ENCODE measurements at regions not wholly inside any gene's neighbourhood (a gene's known extent, or its start where the extent isn't known, plus 50 kb on each side); places are given as distances from the start of the nearest gene placed in this dataset.
"Not testable (repeated sequence)": the region's sequence is repeated elsewhere in the genome, so short reads cannot be mapped to it uniquely, and the experiment has no call there.

GRCh38 chr11:45000918-45001317, 50.2 kb upstream of the TP53I11 start:
- DNase-seq (ENCODE audit: low spot score), result no peak

DNA sequence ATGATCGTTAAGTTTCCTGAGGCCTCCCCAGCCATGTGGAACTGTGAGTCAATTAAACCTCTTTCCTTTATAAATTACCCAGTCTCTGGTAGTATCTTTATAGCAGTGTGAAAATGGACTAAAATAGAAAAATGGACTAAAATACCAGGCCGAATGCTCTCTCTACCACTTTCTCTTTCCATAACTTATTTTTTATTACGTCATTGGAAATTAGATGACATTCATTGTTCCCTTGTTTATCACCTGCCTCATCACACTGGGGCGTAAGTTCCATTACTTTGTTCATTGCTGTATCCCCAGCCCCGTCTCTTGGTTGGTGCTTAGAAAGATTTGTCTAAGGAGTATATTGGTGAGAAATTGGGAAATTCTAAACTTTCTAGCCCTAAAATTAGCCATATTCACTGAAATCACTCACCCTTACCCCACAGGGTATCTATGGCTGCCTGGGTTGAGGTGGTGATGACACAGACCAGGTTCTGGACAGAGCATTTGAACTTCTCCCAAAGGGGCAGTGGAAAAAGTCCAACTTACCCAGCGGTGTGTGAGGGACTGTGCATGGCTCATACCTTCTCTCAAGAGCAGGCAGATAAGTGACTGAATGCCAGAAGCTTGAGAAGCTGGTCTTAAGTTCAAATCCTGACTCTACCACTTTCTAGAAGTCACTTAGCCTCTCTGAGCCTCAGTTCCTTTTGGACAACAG, 50.9 kb upstream of the TP53I11 start:
- DNase-seq (ENCODE audit: low spot score), result no peak

GRCh38 chr11:45005106-45005505, 54.4 kb upstream of the TP53I11 start:
- DNase-seq (ENCODE audit: low spot score), result no peak

- DNase-seq (ENCODE audit: low spot score), result no peak
These were observed 56.3 kb upstream of the TP53I11 start for GRCh38 chr11:45007011-45007410.

- DNase-seq (ENCODE audit: low spot score), result not testable (repeated sequence)
These were observed 65.3 kb upstream of the TP53I11 start for GRCh38 chr11:45015983-45016382.

DNA sequence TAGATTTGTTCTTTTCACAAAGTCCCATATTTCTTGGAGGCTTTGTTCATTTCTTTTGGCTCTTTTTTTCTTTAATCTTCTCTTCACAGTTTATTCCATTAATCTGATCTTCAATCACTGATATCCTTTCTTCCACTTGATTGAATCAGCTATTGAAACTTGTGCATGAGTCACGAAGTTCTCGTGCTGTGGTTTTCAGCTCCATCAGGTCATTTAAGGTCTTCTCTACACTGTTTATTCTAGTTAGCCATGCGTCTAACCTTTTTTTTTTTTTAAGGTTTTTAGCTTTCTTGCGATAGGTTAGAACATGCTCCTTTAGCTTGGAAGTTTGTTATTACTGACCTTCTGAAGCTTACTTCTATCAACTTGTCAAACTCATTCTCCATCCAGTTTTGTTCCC, 65.8 kb upstream of the TP53I11 start:
- DNase-seq (ENCODE audit: low spot score), result not testable (repeated sequence)

GRCh38 chr11:45017329-45017728, 66.6 kb upstream of the TP53I11 start:
- no peak for DNase-seq (ENCODE audit: low spot score)

GRCh38 chr11:45021001-45021400, 70.3 kb upstream of the TP53I11 start:
- no peak for DNase-seq (ENCODE audit: low spot score)

DNA sequence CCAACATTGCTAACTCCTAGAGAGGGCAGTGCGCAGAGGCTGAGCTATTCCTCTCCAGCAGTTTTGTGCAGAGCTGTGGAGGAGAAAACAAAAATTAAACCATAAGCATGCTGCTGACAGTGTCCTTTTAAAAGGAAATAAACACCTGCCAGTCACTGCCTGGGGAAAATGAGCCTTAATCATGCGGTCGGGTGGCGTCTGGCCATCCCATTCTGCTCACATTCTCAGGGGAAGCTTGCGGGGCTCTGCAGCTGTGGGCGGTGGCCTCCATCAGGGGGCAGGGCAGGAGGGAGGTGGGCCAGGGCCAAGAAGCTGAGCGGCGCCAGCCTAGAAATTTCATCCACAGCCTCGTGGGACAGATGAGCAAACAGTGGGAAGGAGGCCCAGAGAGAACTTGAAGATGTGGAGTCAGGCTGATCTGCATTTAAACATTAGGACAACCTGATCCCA, 71.0 kb upstream of the TP53I11 start:
- no peak for DNase-seq (ENCODE audit: low spot score)

- no peak for DNase-seq (ENCODE audit: low spot score)
These were observed 71.8 kb upstream of the TP53I11 start for GRCh38 chr11:45022294-45023064.

- DNase-seq (ENCODE audit: low spot score), result no peak
These were observed 72.3 kb upstream of the TP53I11 start for GRCh38 chr11:45023065-45023365.

GRCh38 chr11:45024316-45024715, 73.6 kb upstream of the TP53I11 start:
- DNase-seq (ENCODE audit: low spot score), result no peak

- DNase-seq (ENCODE audit: low spot score), result no peak
These were observed 74.3 kb upstream of the TP53I11 start for GRCh38 chr11:45024846-45025588.

DNA sequence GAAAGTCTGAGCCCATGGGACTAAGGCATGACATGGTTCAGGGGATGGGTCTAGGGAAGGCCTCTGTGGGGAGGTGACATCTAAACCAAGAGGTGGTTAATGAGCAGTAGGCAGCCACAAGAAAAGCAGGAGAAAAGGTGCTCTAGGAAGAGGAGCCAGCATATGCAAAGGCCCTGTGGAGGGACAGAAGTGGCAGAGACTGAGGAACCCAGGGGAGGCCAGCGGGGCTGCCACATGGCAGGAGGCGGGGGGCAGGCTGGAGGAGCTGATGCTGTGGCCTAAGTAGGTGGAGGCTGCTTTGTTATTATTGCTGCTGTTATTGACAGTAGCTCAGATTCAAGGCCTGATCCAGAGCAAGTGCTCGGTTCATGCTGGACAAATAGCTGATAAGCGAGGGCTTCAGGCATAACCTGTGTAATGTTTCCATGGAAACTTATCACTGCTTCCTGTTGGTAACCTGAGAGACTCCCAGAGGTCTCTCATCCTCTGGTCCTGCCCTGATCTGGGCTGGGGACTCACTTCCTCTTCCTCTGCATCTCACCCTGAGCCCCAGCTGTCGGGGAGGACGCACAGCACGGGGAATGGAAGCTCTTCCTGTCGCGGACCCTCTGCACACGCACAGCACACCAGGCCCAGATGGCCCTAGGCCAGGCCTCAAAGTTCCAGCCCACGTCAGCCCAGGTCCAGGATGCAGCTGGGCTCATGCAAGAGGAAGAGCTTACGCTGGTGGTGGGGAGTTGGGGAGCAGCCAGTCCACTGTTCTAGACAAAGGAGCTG, 75.2 kb upstream of the TP53I11 start:
- DNase-seq (ENCODE audit: low spot score), result no peak

DNA sequence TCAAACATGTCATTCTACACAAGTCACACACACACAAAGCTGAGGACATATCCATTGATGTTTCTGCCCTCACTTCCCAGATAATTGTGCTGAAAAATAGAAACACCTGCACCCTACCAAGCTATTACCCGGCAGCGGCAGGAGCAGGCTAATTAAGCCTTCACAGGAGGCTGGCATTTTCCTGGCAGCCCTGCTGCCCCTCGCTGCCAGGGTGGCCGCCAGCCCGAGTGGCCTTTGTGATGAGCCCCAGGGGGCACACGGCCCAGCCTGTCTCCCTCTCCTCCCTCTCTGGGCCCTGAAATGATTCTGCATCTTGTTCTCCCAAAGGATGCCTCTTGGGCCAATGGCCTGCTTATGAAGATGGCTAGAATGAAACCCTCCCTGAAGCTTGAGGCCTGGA, 76.2 kb upstream of the TP53I11 start:
- no peak for DNase-seq (ENCODE audit: low spot score)

- DNase-seq (ENCODE audit: low spot score), result no peak
These were observed 76.6 kb upstream of the TP53I11 start for GRCh38 chr11:45027312-45027711.

GRCh38 chr11:45028911-45029682, 78.4 kb upstream of the TP53I11 start:
- DNase-seq (ENCODE audit: low spot score), result no peak

GRCh38 chr11:45030778-45031177, 80.1 kb upstream of the TP53I11 start:
- no peak for DNase-seq (ENCODE audit: low spot score)

DNA sequence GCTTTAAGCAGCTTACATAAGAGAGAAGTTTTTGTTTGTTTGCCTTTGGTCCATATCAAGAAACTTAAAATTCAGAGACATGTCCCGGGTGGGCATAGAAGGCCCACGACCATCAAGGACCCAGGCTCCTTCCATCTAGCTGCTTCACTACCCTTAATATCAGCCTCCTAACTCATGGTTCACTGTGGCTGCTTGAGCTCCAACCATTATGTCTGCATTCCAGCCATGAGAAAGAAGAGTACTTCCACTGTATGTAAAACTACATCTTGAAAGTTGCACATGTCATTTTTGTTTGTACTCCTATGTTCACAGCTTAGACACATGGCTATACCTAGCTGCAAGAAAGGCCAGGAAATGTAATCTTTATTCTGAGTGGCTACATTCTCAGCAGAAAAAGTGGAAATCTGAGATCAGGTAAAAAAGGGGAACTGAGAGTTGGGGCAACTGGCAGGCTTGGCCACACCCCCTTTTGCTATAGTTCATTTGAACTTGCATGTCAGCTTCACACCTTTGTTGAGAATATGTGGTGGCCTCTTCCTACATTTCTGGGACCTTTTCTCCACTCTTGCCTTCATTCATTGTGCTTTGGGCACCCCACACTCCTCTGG, 81.3 kb upstream of the TP53I11 start:
- no peak for DNase-seq (ENCODE audit: low spot score)

GRCh38 chr11:45035413-45035812, 84.7 kb upstream of the TP53I11 start:
- no peak for DNase-seq (ENCODE audit: low spot score)

GRCh38 chr11:45036010-45036409, 85.3 kb upstream of the TP53I11 start:
- no peak for DNase-seq (ENCODE audit: low spot score)
